Activated CD4-positive, alpha-beta T cell treated with anti-CD3 and anti-CD28 coated beads, Interleukin-2, amount 10 ng/mL, durations not matched to agents 24 days and 14 days (primary cell): ENCODE measurements at regions not wholly inside any gene's neighbourhood (a gene's known extent, or its start where the extent isn't known, plus 50 kb on each side); places are given as distances from the start of the nearest gene placed in this dataset.

Experiments
- DNase-seq: peaks from one replicate; pipeline ENCODE4 v3.0.0; 2022
- H3K27ac Mint-ChIP-seq: one replicate; pipeline ENCODE4 v1.8.0; 2022; ENCODE audit warnings: mild to moderate bottlenecking, mixed read lengths
- H3K27me3 Mint-ChIP-seq: one replicate; pipeline ENCODE4 v1.8.0; 2022; ENCODE audit warnings: mixed read lengths
- H3K36me3 Mint-ChIP-seq: one replicate; pipeline ENCODE4 v1.8.0; 2022; ENCODE audit warnings: low read depth, mild to moderate bottlenecking, mixed read lengths
- H3K4me1 Mint-ChIP-seq: one replicate; pipeline ENCODE4 v1.8.0; 2021; ENCODE audit warnings: mixed read lengths
- H3K4me3 Mint-ChIP-seq: one replicate; pipeline ENCODE4 v1.8.0; 2022; ENCODE audit warnings: mild to moderate bottlenecking, moderate library complexity, mixed read lengths
- H3K9me3 Mint-ChIP-seq: one replicate; pipeline ENCODE4 v1.8.0; 2021; ENCODE audit warnings: mixed read lengths
- intact Hi-C: fragments of 100-400 bp; cut with micrococcal nuclease; formaldehyde crosslinking; loops from one replicate; pipeline ENCODE4 v1.15.1; 2023

DNA sequence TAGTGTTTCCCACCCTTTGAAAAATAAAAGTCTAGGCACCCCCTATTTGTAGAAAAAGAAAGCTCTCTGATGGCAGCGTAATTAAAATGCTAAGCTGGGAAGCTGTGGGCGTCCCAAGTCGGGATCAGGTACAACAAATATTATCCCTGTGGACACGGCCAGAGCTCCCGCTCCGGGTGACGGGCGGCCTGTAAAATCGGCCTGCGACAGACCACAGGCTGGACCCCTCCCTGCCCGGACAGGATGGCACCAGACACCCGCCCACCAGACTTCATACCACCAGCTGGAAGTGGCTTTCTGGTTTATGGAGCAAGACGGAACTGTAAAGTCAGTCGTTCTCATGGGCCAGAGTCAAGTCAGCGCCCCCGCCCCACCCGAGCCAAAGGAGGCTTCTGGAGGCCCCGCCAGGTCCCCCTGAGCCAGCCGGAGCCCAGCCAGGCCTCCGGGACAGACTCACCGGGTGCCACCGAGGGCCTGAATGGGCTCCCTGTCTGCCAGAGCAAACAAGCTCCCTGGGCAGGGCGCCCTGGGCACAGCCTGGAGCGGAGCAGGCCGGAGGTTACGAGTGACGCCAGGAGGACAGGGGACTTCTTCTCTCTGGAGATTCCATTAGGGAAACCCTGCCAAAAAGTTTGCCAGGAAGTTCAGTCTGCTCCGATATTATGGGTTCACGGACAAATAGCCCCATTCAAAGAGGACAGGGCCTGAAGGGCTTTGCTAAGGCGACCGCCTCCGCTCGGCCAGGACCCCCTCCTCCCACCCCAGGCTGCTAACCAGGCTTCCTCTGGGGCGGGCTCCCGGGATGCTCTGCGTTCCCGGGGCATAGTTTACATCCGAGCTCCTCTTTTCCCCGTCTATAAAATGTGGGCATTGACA lies 173.7 kb downstream of the ERCC6L2 start:
- no peaks in the 10 kb centered on the region for H3K36me3 Mint-ChIP-seq
- H3K27me3 Mint-ChIP-seq, result peaks cover 3% of the 10 kb centered on the region
- H3K27ac Mint-ChIP-seq, result peak overlapping the region; percentile 31
- H3K9me3 Mint-ChIP-seq, result peaks cover 2% of the 10 kb centered on the region
- intact Hi-C loops, result loop anchor here (1.0 kb wide), 1 partner anchor 33 kb away; no protein-coding TSS in a partner anchor
- no peak for DNase-seq
- peaks cover 3% of the 10 kb centered on the region for H3K4me1 Mint-ChIP-seq
- H3K4me3 Mint-ChIP-seq, result no peak overlapping the region

DNA sequence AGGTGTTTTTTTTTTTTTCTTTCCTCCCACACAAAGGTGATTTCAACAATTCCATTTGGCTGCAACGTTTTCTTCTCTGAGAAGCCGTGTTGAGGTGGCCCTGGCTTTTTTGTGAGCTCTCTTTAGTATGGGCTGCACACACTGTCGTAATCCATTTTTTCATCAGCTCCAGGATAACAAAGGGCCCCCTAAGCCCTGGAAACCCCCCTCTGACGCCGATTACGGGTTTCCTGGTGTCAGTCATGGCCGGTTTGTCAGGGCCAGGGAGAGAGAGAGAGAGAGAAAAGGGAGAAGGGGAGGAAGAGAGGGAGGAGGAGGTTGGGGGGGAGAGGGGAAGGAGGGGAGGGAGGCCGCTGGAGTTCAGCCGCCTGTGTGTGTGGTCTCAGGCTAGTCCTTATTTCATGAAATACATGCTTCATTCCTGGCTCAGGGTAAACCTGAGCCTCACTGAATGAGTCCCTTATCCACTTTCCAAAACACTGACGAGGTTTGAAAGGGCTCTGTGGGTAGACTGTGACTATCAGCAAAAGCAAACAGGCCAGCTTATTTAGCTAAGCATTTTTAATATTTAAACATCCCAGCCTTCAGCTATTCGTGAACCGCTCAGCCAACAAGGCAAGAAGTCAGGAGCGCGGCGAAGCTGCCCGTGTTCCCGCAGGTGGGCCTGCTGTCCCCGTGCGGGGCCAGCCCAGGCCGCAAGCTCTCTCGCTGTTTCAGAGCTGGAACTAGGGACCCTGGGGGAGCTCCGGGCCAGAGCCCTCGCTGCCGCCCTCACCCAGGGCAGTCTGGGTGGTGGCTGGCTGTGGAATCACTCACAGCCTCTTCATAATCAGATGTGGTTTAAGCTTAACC lies 172.8 kb downstream of the ERCC6L2 start:
- Mint-ChIP-seq H3K4me1 (peaks cover 3% of the 10 kb centered on the region), H3K27me3 (peaks cover 3% of the 10 kb centered on the region), H3K4me3 (peak overlapping the region; percentile 35), H3K27ac (peak overlapping the region; percentile 87), H3K36me3 (no peaks in the 10 kb centered on the region), H3K9me3 (no peaks in the 10 kb centered on the region)
- no peak for DNase-seq
- intact Hi-C loops, result loop anchor here (1.0 kb wide), 1 partner anchor 32 kb away; no protein-coding TSS in a partner anchor

DNA sequence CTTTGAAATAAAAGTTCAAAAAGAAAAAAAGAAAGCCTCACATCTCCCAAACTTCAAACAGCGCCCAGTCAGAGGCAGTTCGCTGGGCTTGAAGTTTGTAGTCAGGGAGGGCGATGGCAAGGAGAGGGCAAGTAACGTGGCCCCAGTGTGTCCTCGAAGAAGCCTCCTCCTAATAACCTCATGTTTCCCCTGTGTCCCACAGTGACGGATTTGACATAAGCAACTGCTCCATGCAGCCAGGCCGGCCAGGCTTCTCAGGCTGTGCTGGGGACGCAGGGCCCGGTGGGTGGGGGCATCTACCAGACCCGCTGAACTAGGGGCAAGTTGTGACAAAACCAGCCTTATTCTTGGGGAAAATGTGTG lies 172.2 kb downstream of the ERCC6L2 start:
- peak overlapping the region; percentile 87 for H3K27ac Mint-ChIP-seq
- no peak overlapping the region for H3K4me3 Mint-ChIP-seq
- H3K36me3 Mint-ChIP-seq, result no peaks in the 10 kb centered on the region
- peaks cover 3% of the 10 kb centered on the region for H3K27me3 Mint-ChIP-seq
- peaks cover 3% of the 10 kb centered on the region for H3K4me1 Mint-ChIP-seq
- DNase-seq, result no peak
- H3K9me3 Mint-ChIP-seq, result no peaks in the 10 kb centered on the region
- intact Hi-C loops, result loop anchor here (1.0 kb wide), 1 partner anchor 31 kb away; no protein-coding TSS in a partner anchor

DNA sequence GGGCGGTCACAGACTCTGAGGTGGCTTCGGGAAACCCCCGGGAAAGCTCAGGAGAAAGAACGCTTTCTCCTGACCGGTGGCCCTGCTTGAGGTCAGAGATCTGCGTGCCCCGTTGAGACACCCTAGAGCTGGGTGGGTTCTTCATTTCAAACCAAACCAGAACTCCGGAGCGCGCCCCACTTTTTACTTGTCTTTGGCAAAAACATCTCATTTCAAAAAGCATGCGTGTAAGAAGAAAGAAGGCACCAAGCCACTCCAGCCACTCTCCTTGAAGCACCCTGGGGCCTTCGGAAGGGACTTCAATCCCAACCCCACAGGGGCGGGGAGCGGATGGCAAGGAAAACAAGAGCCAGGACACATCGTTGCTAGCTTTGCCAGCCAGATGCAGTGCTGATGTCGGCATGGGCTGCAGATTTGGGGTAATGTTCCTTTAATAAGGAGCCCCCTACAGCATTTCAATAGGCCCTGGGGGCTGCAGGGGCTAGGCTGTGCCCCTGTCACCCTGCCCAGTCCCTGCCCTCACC lies 171.7 kb downstream of the ERCC6L2 start:
- Mint-ChIP-seq H3K36me3 (no peaks in the 10 kb centered on the region), H3K4me1 (peaks cover 3% of the 10 kb centered on the region), H3K27me3 (peaks cover 3% of the 10 kb centered on the region), H3K4me3 (no peak overlapping the region), H3K27ac (no peak overlapping the region), H3K9me3 (no peaks in the 10 kb centered on the region)
- no peak for DNase-seq
- intact Hi-C loops, result no loop called here

DNA sequence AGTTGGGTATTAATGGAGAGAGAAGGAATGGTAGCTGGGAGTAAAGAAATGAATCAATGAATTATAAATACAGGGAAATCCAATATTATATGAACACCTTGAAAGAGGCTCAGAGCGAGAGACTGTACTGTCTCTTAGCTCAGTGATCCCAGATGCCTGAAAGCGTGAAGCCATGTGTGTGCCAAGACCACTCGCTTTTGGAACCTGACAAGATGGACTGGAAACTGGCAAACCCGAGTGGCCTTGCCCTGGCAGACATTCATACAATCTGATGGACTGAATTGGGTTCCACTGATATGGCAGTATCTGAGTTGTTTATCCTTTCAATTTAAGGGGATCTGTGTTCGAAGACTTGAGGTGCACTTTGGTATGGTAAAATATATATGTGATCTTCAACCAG lies 170.3 kb downstream of the ERCC6L2 start:
- Mint-ChIP-seq H3K9me3 (no peaks in the 10 kb centered on the region), H3K4me3 (no peak overlapping the region), H3K36me3 (no peaks in the 10 kb centered on the region), H3K27me3 (peaks cover 3% of the 10 kb centered on the region), H3K27ac (no peak overlapping the region), H3K4me1 (peaks cover 3% of the 10 kb centered on the region)
- intact Hi-C loops, result no loop called here
- DNase-seq, result no peak

DNA sequence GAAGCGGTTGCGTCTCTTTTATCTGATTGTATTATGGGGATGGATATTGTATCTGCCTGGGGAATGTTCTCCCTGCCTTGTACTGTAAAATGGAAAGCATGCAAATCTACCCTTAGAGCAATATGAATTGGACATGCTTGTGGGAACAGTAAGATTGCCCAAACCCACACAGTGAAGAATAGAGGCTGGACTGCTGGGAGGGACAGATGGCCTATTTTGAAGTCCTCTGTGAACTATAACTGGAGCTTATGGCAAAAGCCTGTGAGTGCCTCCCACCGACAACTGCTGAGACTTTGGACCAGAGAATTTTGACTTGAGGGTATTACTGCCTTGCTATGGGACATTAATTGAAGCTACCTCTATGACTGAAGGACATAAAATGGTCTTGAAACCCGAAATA lies 168.9 kb downstream of the ERCC6L2 start:
- H3K36me3 Mint-ChIP-seq, result peaks cover 2% of the 10 kb centered on the region
- intact Hi-C loops, result no loop called here

DNA sequence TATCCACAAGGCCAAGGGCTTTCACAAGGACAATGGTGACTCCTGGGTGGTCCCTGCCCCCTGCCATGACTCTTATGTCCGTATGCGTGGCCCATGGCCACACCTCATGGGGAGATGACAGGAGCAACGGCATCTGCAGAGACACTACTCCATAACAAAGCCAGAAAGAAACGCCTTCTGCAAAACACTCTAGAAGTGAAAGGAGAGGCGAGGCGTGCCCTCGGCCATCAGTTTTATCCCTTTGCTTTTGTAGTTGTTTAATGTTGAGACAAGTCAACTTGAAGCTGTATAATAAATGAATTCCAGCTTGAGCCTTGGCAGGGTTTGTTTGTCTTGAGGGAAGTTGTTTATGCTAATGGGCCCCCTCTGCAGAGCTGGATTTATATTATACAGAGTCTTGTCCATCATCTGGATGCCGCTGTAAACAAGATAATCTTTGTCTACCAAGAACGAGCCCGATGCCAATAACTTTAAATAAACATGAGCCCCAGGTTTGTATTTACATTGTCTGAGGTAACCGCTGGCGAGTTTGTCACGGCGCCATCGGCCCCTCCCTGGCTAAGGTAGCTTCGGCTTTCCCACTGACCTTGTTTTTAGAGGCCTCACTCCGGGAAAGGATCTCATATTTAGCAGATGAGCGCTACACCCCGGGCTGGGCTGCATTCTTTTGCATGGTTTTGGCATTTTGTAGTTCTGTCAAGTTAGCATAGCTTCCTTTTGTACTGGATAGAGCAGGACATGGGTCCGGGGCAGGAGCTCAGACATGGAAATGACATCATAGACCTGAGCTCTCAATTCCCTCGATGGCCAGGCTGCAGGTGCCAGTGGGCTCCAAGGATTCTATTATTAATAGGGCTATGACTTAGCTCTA lies 165.3 kb downstream of the ERCC6L2 start:
- Mint-ChIP-seq H3K4me1 (no peaks in the 10 kb centered on the region), H3K27ac (no peak overlapping the region), H3K27me3 (peaks cover 2% of the 10 kb centered on the region), H3K36me3 (peaks cover 12% of the 10 kb centered on the region), H3K4me3 (no peak overlapping the region), H3K9me3 (peaks cover 33% of the 10 kb centered on the region)
- intact Hi-C loops, result no loop called here
- DNase-seq, result no peak

More for the DNA sequence above, 168.9 kb downstream of the ERCC6L2 start:
- no peak overlapping the region for H3K4me3 Mint-ChIP-seq
- peaks cover 3% of the 10 kb centered on the region for H3K27me3 Mint-ChIP-seq
- H3K27ac Mint-ChIP-seq, result no peak overlapping the region
- DNase-seq, result no peak
- H3K4me1 Mint-ChIP-seq, result peaks cover 3% of the 10 kb centered on the region
- peaks cover 6% of the 10 kb centered on the region for H3K9me3 Mint-ChIP-seq

DNA sequence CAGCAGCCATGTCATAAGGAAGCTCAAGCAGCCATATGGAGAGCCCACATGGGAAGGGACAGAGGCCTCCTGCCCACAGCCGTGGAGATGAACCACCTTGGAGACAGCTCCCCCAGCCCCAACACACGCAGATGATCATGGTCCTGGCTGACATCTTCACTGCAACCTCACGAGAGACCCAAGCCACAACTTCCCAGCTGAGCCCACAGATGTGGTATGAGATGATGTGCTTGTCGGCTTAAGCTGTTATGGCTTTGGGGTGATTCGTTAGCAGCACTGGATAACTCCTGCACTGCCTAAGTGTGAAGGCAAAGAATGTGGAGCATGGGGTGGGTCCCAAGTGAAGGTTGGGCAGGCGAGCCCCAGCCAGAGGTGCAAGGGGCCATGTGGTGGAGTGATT lies 163.4 kb downstream of the ERCC6L2 start:
- Mint-ChIP-seq H3K27ac (no peak overlapping the region), H3K4me3 (no peak overlapping the region), H3K4me1 (no peaks in the 10 kb centered on the region), H3K36me3 (peaks cover 12% of the 10 kb centered on the region), H3K27me3 (no peaks in the 10 kb centered on the region), H3K9me3 (peaks cover 37% of the 10 kb centered on the region)
- DNase-seq, result no peak
- intact Hi-C loops, result no loop called here

DNA sequence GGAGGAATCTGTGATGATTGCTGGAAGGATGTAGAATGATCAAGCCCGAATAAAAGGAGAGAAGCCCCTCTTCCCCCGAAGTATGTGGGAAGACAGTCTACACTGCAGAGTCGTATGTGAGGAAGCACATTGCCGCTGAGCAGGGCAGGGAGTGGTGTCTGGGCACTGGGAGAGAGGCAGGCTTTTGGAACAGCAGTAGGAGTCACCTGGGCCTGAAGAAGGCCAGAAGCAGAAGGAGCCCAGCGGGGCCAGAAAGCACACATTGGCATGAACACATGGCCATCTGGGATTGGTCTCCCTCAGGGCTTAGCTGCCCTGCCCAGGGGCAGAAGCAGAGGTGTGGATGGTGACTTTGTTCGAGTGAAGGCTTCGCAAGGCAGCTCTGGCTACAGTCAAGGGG lies 162.8 kb downstream of the ERCC6L2 start:
- Mint-ChIP-seq H3K27ac (no peak overlapping the region), H3K4me3 (no peak overlapping the region), H3K36me3 (peaks cover 12% of the 10 kb centered on the region), H3K9me3 (peaks cover 37% of the 10 kb centered on the region), H3K27me3 (no peaks in the 10 kb centered on the region), H3K4me1 (no peaks in the 10 kb centered on the region)
- no peak for DNase-seq
- intact Hi-C loops, result no loop called here

DNA sequence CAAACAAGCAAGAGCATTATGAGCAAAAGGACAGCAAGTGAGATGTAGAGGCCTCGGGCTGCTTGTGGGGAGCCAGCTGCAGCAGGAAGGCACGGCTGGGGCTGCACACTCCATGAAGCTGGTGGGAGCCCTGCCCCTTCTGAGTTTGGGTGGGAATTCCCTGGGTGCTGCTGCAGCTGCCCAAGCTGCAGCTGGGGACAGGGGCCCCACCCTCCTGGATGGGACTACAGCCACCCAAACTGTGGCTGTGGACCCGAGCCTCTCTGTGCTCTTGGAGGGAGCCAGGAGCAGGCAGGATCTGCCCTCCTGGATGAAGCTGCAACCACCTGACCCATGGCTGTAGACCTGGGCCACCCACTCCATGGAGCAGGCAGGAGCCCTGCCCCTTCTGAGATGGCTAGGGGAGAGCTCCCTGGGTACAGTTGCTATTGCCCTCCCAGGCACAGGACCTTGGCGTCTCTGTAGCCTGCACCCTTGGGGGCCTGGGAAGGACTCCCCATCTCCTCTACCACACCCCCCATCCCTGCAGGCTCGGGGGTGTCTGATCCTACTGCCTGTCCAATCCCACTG lies 159.1 kb downstream of the ERCC6L2 start:
- intact Hi-C loops, result no loop called here
- no peak for DNase-seq
- H3K36me3 Mint-ChIP-seq, result peaks cover 11% of the 10 kb centered on the region
- no peak overlapping the region for H3K4me3 Mint-ChIP-seq
- peaks cover 31% of the 10 kb centered on the region for H3K9me3 Mint-ChIP-seq
- H3K4me1 Mint-ChIP-seq, result peaks cover 3% of the 10 kb centered on the region
- no peak overlapping the region for H3K27ac Mint-ChIP-seq
- peaks cover 1% of the 10 kb centered on the region for H3K27me3 Mint-ChIP-seq

DNA sequence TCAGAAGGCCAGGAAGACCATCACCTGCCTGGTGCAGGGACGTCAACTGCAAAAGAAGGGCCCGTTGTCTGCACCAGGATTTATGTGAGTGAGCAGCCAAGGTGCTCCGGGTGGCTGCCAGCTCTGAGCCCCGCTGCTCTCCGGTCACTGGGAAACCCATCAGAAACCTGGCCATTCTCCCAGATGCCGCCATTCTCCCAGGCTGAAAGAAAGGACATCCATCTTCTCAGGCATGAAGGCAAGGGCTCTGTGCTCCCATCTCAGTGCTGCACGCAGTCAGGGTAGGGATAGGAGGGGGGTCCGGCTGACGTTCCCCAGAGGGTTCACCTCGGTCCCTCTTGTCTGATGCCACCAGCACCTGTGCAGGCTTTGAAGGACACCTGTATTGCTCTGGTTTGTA lies 158.4 kb downstream of the ERCC6L2 start:
- Mint-ChIP-seq H3K9me3 (peaks cover 26% of the 10 kb centered on the region), H3K27me3 (peaks cover 3% of the 10 kb centered on the region), H3K27ac (no peak overlapping the region), H3K4me3 (no peak overlapping the region), H3K36me3 (peaks cover 11% of the 10 kb centered on the region), H3K4me1 (peaks cover 3% of the 10 kb centered on the region)
- intact Hi-C loops, result no loop called here
- no peak for DNase-seq

DNA sequence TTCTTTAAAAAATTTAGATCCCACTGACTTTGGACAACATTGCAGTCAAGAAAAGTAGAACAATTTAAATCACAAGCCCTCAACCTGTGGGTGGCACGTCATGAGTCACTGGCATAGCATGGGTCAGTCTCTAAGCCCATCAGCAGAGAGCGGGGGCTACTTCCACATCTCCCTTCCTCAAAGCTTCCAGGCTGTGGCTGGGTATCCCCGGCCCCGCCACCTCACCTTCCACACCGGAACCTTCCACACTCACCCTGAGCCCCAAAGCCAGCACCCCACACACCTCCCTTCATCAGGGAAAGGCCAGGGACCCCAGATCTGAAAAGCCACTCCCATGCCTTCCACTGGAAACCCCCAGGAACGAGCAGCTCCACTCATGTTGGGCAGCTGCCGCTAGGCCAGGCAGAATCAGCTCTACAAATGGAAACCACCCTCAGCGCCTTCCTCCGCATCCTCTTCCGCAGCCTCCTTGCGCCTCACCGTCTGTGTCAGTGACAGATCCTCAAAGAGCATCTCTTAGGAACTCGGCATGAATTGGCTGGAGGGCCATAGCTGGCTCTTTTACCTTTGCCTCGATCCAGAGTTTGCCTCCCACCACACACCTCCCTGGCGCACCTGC lies 156.5 kb downstream of the ERCC6L2 start:
- H3K4me3 Mint-ChIP-seq, result no peak overlapping the region
- peaks cover 10% of the 10 kb centered on the region for H3K4me1 Mint-ChIP-seq
- no peak for DNase-seq
- peaks cover 10% of the 10 kb centered on the region for H3K9me3 Mint-ChIP-seq
- peak overlapping the region; percentile 37 for H3K27ac Mint-ChIP-seq
- H3K36me3 Mint-ChIP-seq, result peaks cover 2% of the 10 kb centered on the region
- H3K27me3 Mint-ChIP-seq, result peaks cover 16% of the 10 kb centered on the region
- intact Hi-C loops, result no loop called here
